OCI-LY7 (cell line): ENCODE measurements at regions not wholly inside any gene's neighbourhood (a gene's known extent, or its start where the extent isn't known, plus 50 kb on each side); places are given as distances from the start of the nearest gene placed in this dataset.

Experiments used
- BruUV-seq: library from RNA; stranded (reverse); fragments of 400-500 nt; replicated peaks from 2 replicates; lab custom pipeline; 2021; lab: Mats Ljungman, UMichigan
- CTCF ChIA-PET: fragments of 300-600 bp; sonication (Branson Sonifier 250); formaldehyde crosslinking; loops from one replicate; lab custom pipeline; 2022; ENCODE audit warnings: antibody characterized with exemption; ENCODE audit not compliant: unreplicated experiment; lab: Charles Lee
- POLR2A ChIA-PET: fragments of 300-600 bp; sonication (Branson Sonifier 250); formaldehyde crosslinking; loops from one replicate; lab custom pipeline; 2022; ENCODE audit warnings: antibody characterized with exemption; lab: Charles Lee
- DNase-seq: peaks from one replicate; pipeline ENCODE4 v3.0.0-alpha.2; 2015; ENCODE audit warnings: low spot score
- H2AFZ ChIP-seq: fragments of 200-600 bp; sonication (generic), shearing (Covaris generic); 2 replicates; pipeline ENCODE4 v1.6.1; 2014; ENCODE audit warnings: mild to moderate bottlenecking, antibody characterized with exemption, low read length, moderate library complexity
- H3K27ac ChIP-seq: fragments of 200-600 bp; sonication (generic); 2 replicates; pipeline ENCODE4 v1.5.1; 2014; ENCODE audit warnings: mixed run types, low read depth, mild to moderate bottlenecking, moderate library complexity, low read length, inconsistent platforms; ENCODE audit not compliant: poor library complexity, severe bottlenecking
- H3K36me3 ChIP-seq: fragments of 200-600 bp; sonication (generic); 2 replicates; pipeline ENCODE4 v1.6.1; 2014; ENCODE audit warnings: mild to moderate bottlenecking, antibody characterized with exemption, low read length, moderate library complexity, mixed read lengths; ENCODE audit not compliant: insufficient read depth
- H3K4me1 ChIP-seq: fragments of 200-600 bp; sonication (generic); 2 replicates; pipeline ENCODE4 v1.5.1; 2014; ENCODE audit warnings: mild to moderate bottlenecking, low read length; ENCODE audit not compliant: insufficient read depth, poor library complexity, severe bottlenecking
- H3K4me2 ChIP-seq: fragments of 200-600 bp; sonication (generic); 2 replicates; pipeline ENCODE4 v1.6.1; 2014; ENCODE audit warnings: mild to moderate bottlenecking, low read length
- H3K4me3 ChIP-seq: fragments of 200-600 bp; sonication (generic); 2 replicates; pipeline ENCODE4 v1.5.1; 2014; ENCODE audit warnings: mild to moderate bottlenecking, low read depth, low read length; ENCODE audit not compliant: poor library complexity, severe bottlenecking
- H3K79me2 ChIP-seq: fragments of 200-600 bp; sonication (generic); 2 replicates; pipeline ENCODE4 v1.6.1; 2016; ENCODE audit warnings: low read depth, mild to moderate bottlenecking, low read length, moderate library complexity, mixed read lengths; ENCODE audit not compliant: insufficient read depth
- H3K9me2 ChIP-seq: fragments of 200-600 bp; sonication (generic); 2 replicates; pipeline ENCODE4 v1.6.1; 2016; ENCODE audit warnings: mild to moderate bottlenecking, low read length, mixed read lengths; ENCODE audit not compliant: insufficient read depth
- H3K9me3 ChIP-seq: fragments of 200-600 bp; sonication (generic); 2 replicates; pipeline ENCODE4 v1.6.1; 2014; ENCODE audit warnings: mild to moderate bottlenecking, mixed run types, low read length, mixed read lengths
- H4K20me1 ChIP-seq: fragments of 200-600 bp; sonication (generic); 2 replicates; pipeline ENCODE4 v1.6.1; 2014; ENCODE audit warnings: mild to moderate bottlenecking, antibody characterized with exemption, low read length, moderate library complexity, mixed read lengths; ENCODE audit not compliant: insufficient read depth
- EZH2phosphoT487 ChIP-seq: fragments of 200-600 bp; sonication (generic); IDR thresholded peaks from 2 replicates; pipeline ENCODE4 v1.6.1; 2018; ENCODE audit warnings: low read depth, borderline replicate concordance, mild to moderate bottlenecking, mixed run types, antibody characterized with exemption, low read length, moderate library complexity, mixed read lengths
- intact Hi-C: fragments of 100-400 bp; cut with micrococcal nuclease; formaldehyde crosslinking; loops from one replicate; pipeline ENCODE4 v1.10.0; 2022; ENCODE audit not compliant: unreplicated experiment
- TF ChIP-seq, protein P1 (sequence below): fragments of 200-600 bp; sonication (generic); conservative IDR thresholded peaks from 2 replicates; pipeline ENCODE4 v1.5.1; 2014; ENCODE audit warnings: mild to moderate bottlenecking, antibody characterized with exemption, low read length, moderate library complexity, mixed read lengths

DNA sequence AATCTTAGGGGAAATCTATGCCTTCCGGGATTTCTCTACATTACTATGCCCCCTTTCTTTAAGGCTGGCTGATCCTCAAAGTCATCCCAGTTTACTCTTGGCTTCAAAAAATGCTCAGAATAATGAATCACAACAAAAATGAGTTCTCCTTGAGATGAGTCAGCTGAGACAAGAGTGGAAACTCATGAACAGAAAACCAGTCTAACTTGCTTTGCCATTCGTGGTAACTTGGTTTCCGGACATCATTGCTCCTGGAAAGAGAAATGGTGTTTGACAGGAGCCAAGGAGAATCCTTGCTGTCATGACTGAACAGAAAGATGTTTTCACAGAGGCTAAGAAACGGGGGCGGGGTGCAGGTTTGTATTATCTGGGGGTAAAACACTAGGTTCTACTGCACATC, 435.6 kb upstream of the DYNLRB2 start:
- no peaks in the 10 kb centered on the region for H3K79me2 ChIP-seq
- no peak for TF ChIP-seq EZH2phosphoT487
- TF ChIP-seq, protein P1, sequence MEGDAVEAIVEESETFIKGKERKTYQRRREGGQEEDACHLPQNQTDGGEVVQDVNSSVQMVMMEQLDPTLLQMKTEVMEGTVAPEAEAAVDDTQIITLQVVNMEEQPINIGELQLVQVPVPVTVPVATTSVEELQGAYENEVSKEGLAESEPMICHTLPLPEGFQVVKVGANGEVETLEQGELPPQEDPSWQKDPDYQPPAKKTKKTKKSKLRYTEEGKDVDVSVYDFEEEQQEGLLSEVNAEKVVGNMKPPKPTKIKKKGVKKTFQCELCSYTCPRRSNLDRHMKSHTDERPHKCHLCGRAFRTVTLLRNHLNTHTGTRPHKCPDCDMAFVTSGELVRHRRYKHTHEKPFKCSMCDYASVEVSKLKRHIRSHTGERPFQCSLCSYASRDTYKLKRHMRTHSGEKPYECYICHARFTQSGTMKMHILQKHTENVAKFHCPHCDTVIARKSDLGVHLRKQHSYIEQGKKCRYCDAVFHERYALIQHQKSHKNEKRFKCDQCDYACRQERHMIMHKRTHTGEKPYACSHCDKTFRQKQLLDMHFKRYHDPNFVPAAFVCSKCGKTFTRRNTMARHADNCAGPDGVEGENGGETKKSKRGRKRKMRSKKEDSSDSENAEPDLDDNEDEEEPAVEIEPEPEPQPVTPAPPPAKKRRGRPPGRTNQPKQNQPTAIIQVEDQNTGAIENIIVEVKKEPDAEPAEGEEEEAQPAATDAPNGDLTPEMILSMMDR = no peak
- no peaks in the 10 kb centered on the region for H4K20me1 ChIP-seq
- POLR2A ChIA-PET = no interaction called here
- H3K36me3 ChIP-seq = no peaks in the 10 kb centered on the region
- H3K9me3 ChIP-seq = no peaks in the 10 kb centered on the region
- H3K4me1 ChIP-seq = no peaks in the 10 kb centered on the region
- CTCF ChIA-PET = no interaction called here
- H3K4me3 ChIP-seq = no peak overlapping the region
- H2AFZ ChIP-seq = no peak overlapping the region
- no peak overlapping the region for H3K27ac ChIP-seq
- DNase-seq = no peak
- no TSS peak for BruUV-seq
- H3K4me2 ChIP-seq = no peak overlapping the region
- no peaks in the 10 kb centered on the region for H3K9me2 ChIP-seq
- intact Hi-C loops = no loop called here

DNA sequence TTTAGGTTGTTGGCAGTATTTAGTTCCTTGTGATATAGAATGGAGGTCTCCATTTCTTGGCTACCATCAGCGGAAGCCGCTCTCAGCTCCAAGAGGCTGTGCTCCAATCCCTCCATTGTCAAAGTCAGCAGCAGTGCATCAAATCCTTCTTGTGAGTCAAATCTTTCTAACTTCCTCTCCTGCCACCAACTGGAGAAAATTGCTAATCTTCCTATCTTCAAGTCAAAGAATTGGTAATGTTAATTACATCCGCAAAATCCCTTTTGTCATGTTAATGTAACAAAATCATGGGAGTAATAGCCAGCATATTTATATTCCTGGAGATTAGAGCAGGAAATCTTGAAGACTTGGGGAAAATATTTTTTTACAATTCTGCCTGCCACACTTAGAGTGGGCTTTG, 436.4 kb upstream of the DYNLRB2 start:
- intact Hi-C loops = no loop called here
- Histone ChIP-seq H3K36me3 (no peaks in the 10 kb centered on the region), H3K27ac (no peak overlapping the region), H3K4me3 (no peak overlapping the region), H3K4me2 (no peak overlapping the region), H3K9me2 (no peaks in the 10 kb centered on the region), H3K79me2 (no peaks in the 10 kb centered on the region), H4K20me1 (no peaks in the 10 kb centered on the region), H3K4me1 (no peaks in the 10 kb centered on the region), H2AFZ (no peak overlapping the region), H3K9me3 (no peaks in the 10 kb centered on the region)
- TF ChIP-seq, protein P1 = no peak
- TF ChIP-seq EZH2phosphoT487 = no peak
- ChIA-PET CTCF (no interaction called here), POLR2A (no interaction called here)
- DNase-seq = no peak
- BruUV-seq = no TSS peak

DNA sequence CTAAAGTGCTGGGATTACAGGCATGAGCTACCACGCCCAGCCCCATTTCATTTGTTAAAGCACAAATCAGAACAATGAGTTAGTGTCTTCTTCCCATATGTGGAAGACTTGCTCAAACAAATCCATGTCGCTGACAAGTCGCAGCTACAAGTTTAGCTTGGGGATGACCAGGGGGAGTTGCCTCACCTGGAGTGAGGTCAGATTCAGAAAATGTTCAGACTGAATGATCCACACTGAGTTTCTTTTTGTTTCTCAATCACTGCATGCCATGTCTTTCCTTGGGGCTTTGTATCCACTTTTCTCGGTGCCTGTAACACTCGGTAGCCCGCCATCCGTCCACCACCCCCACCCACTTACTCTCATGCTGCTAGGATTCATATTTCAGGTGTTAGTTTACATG, 437.3 kb upstream of the DYNLRB2 start:
- Histone ChIP-seq H3K4me3 (no peak overlapping the region), H3K9me2 (no peaks in the 10 kb centered on the region), H4K20me1 (no peaks in the 10 kb centered on the region), H3K27ac (no peak overlapping the region), H3K4me2 (no peak overlapping the region), H2AFZ (no peak overlapping the region), H3K36me3 (no peaks in the 10 kb centered on the region), H3K79me2 (no peaks in the 10 kb centered on the region), H3K4me1 (no peaks in the 10 kb centered on the region), H3K9me3 (no peaks in the 10 kb centered on the region)
- DNase-seq = no peak
- ChIA-PET POLR2A (no interaction called here), CTCF (no interaction called here)
- intact Hi-C loops = no loop called here
- TF ChIP-seq EZH2phosphoT487 = no peak
- TF ChIP-seq, protein P1 = no peak
- no TSS peak for BruUV-seq
